ENCODE measurements at regions not wholly inside any gene's neighbourhood (a gene's known extent, or its start where the extent isn't known, plus 50 kb on each side); places are given as distances from the start of the nearest gene placed in this dataset.

GRCh38 chr17:13421581-13422130, 180.1 kb downstream of the HS3ST3A1 start:
- TF ChIP-seq ZFX (IDR thresholded peaks at IDR 0.05; ENCODE audit: borderline replicate concordance) (no peak), CTCF (IDR thresholded peaks at IDR 0.05) (no peak)
- H3K27ac ChIP-seq = no peak overlapping the region

- TF ChIP-seq ZFX (IDR thresholded peaks at IDR 0.05; ENCODE audit: borderline replicate concordance) (no peak), CTCF (IDR thresholded peaks at IDR 0.05) (no peak)
- no peak overlapping the region for H3K27ac ChIP-seq
Observed at GRCh38 chr17:13420878-13421277, 180.9 kb downstream of the HS3ST3A1 start.

- H3K27ac ChIP-seq = no peak overlapping the region
- TF ChIP-seq ZFX (IDR thresholded peaks at IDR 0.05; ENCODE audit: borderline replicate concordance) (no peak), CTCF (IDR thresholded peaks at IDR 0.05) (no peak)
Observed at GRCh38 chr17:13420418-13420826, 181.3 kb downstream of the HS3ST3A1 start.

- TF ChIP-seq CTCF (IDR thresholded peaks at IDR 0.05) (no peak), ZFX (IDR thresholded peaks at IDR 0.05; ENCODE audit: borderline replicate concordance) (no peak)
Observed at GRCh38 chr17:13419676-13420075, 182.1 kb downstream of the HS3ST3A1 start.

GRCh38 chr17:13418891-13419290, 182.8 kb downstream of the HS3ST3A1 start:
- no peak overlapping the region for H3K27ac ChIP-seq
- TF ChIP-seq CTCF (IDR thresholded peaks at IDR 0.05) = no peak
- TF ChIP-seq ZFX (IDR thresholded peaks at IDR 0.05; ENCODE audit: borderline replicate concordance) = no peak

More at GRCh38 chr17:13419676-13420075, 182.1 kb downstream of the HS3ST3A1 start:
- H3K27ac ChIP-seq = no peak overlapping the region

GRCh38 chr17:13417381-13417950, 184.3 kb downstream of the HS3ST3A1 start:
- no peak overlapping the region for H3K27ac ChIP-seq
- TF ChIP-seq CTCF (IDR thresholded peaks at IDR 0.05) (no peak), ZFX (IDR thresholded peaks at IDR 0.05; ENCODE audit: borderline replicate concordance) (no peak)

- no peak for TF ChIP-seq CTCF (IDR thresholded peaks at IDR 0.05)
- no peak for TF ChIP-seq ZFX (IDR thresholded peaks at IDR 0.05; ENCODE audit: borderline replicate concordance)
- no peak overlapping the region for H3K27ac ChIP-seq
Observed at GRCh38 chr17:13416748-13417363, 184.9 kb downstream of the HS3ST3A1 start.
